SU-DHL-6 (cell line): ENCODE measurements at regions not wholly inside any gene's neighbourhood (a gene's known extent, or its start where the extent isn't known, plus 50 kb on each side); places are given as distances from the start of the nearest gene placed in this dataset.

Experiments used
- H2AFZ ChIP-seq: fragments of 200-600 bp; sonication (generic); 2 replicates; pipeline ENCODE4 v1.6.1; 2014; ENCODE audit warnings: low read depth, mild to moderate bottlenecking, moderate library complexity, mixed read lengths, antibody characterized with exemption, low read length; ENCODE audit not compliant: severe bottlenecking
- H3F3A ChIP-seq: fragments of 200-600 bp; shearing (Covaris generic); 2 replicates; pipeline ENCODE4 v1.6.0; 2016; ENCODE audit warnings: antibody characterized with exemption, mild to moderate bottlenecking; ENCODE audit not compliant: insufficient read depth
- H3K27ac ChIP-seq: fragments of 200-600 bp; sonication (generic); 2 replicates; pipeline ENCODE4 v1.5.1; 2016; ENCODE audit warnings: low read depth, mild to moderate bottlenecking, low read length, moderate library complexity, mixed read lengths
- H3K27me3 ChIP-seq: fragments of 200-600 bp; sonication (generic), shearing (Covaris generic); 2 replicates; pipeline ENCODE4 v1.6.0; 2014; ENCODE audit warnings: mild to moderate bottlenecking, low read length
- H3K36me3 ChIP-seq: fragments of 200-600 bp; sonication (generic); 2 replicates; pipeline ENCODE4 v1.6.1; 2014; ENCODE audit warnings: mild to moderate bottlenecking, low read length, mixed read lengths
- H3K4me2 ChIP-seq: fragments of 300-600, 200-600 bp; shearing (Covaris generic), sonication (generic); 2 replicates; pipeline ENCODE4 v1.6.0; 2014; ENCODE audit warnings: low read length, low read depth, mild to moderate bottlenecking; ENCODE audit not compliant: poor library complexity, severe bottlenecking
- H3K4me3 ChIP-seq: fragments of 200-600 bp; sonication (generic); 2 replicates; pipeline ENCODE4 v1.5.1; 2014; ENCODE audit warnings: antibody characterized with exemption, low read length, mild to moderate bottlenecking, mixed read lengths; ENCODE audit not compliant: insufficient read depth, poor library complexity, severe bottlenecking
- H3K79me2 ChIP-seq: fragments of 200-600 bp; sonication (generic); 2 replicates; pipeline ENCODE4 v1.6.1; 2014; ENCODE audit warnings: mild to moderate bottlenecking, low read length, moderate library complexity; ENCODE audit not compliant: insufficient read depth
- H3K9ac ChIP-seq: fragments of 200-600 bp; sonication (generic); 2 replicates; pipeline ENCODE4 v1.7.0; 2014; ENCODE audit warnings: mild to moderate bottlenecking, low read length
- H3K9me2 ChIP-seq: fragments of 200-600 bp; sonication (generic); replicated peaks from 2 replicates; pipeline ENCODE4 v1.6.1; 2014; ENCODE audit warnings: low read length; ENCODE audit not compliant: insufficient read depth
- H3K9me3 ChIP-seq: fragments of 200-600 bp; sonication (generic); 2 replicates; pipeline ENCODE4 v1.6.1; 2014; ENCODE audit warnings: low read length, mixed read lengths; ENCODE audit not compliant: insufficient read depth
- H4K20me1 ChIP-seq: fragments of 200-600 bp; sonication (generic); 2 replicates; pipeline ENCODE4 v1.6.1; 2014; ENCODE audit warnings: low read depth, mild to moderate bottlenecking, antibody characterized with exemption, low read length, moderate library complexity, mixed read lengths
- CTCF ChIP-seq: fragments of 200-600 bp; sonication (generic); IDR thresholded peaks from one replicate; pipeline ENCODE4 v1.5.1; 2017; ENCODE audit warnings: antibody characterized with exemption, mild to moderate bottlenecking, low read length, moderate library complexity; ENCODE audit not compliant: insufficient read depth, poor library complexity, severe bottlenecking
- EZH2phosphoT487 ChIP-seq: fragments of 200-600 bp; sonication (generic), shearing (Covaris generic); conservative IDR thresholded peaks from 2 replicates; pipeline ENCODE4 v1.6.1; 2018; ENCODE audit warnings: mild to moderate bottlenecking, antibody characterized with exemption, low read length, moderate library complexity, mixed read lengths

- no peak overlapping the region for H3K27ac ChIP-seq
- TF ChIP-seq EZH2phosphoT487 (no peak), CTCF (no peak)
- H2AFZ ChIP-seq = no peak overlapping the region
- H3K79me2 ChIP-seq = no peaks in the 10 kb centered on the region
- H3K4me2 ChIP-seq = no peak overlapping the region
- no peaks in the 10 kb centered on the region for H4K20me1 ChIP-seq
- no peaks in the 10 kb centered on the region for H3K9me2 ChIP-seq
- H3F3A ChIP-seq = no peaks in the 10 kb centered on the region
- no peak overlapping the region for H3K4me3 ChIP-seq
- no peaks in the 10 kb centered on the region for H3K27me3 ChIP-seq
- no peaks in the 10 kb centered on the region; the same call in 1 of the 2 replicates for H3K9me3 ChIP-seq
- no peak overlapping the region for H3K9ac ChIP-seq
- H3K36me3 ChIP-seq = no peaks in the 10 kb centered on the region
These were observed 64.3 kb upstream of the NAV2 start for GRCh38 chr11:19648321-19648720.

DNA sequence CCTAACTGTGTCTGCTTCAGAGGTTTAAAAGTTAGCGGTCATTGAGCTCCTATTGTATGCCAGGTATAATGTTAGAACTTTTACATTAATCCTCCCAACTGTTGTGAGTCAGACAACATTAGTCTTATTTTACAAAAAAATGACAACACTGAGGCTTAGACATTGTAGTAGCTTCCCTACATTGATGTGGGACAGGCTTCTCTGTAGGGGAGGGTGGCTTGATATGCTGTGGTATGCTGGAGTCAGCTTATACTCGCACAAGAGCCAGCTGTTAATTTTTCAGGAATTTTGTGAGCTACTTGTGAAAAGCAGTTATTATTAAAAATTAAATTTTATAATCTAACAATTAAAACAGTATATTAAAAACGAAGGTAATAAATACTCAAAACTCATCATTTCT, 64.8 kb upstream of the NAV2 start:
- Histone ChIP-seq H3K4me2 (no peak overlapping the region), H3K36me3 (no peaks in the 10 kb centered on the region), H3K79me2 (no peaks in the 10 kb centered on the region), H3K27me3 (no peaks in the 10 kb centered on the region), H3K27ac (no peak overlapping the region), H4K20me1 (no peaks in the 10 kb centered on the region), H3K9ac (no peak overlapping the region), H3K4me3 (no peak overlapping the region), H3K9me3 (no peaks in the 10 kb centered on the region; the same call in 1 of the 2 replicates), H3F3A (no peaks in the 10 kb centered on the region), H2AFZ (no peak overlapping the region), H3K9me2 (no peaks in the 10 kb centered on the region)
- no peak for TF ChIP-seq EZH2phosphoT487
- TF ChIP-seq CTCF = no peak

DNA sequence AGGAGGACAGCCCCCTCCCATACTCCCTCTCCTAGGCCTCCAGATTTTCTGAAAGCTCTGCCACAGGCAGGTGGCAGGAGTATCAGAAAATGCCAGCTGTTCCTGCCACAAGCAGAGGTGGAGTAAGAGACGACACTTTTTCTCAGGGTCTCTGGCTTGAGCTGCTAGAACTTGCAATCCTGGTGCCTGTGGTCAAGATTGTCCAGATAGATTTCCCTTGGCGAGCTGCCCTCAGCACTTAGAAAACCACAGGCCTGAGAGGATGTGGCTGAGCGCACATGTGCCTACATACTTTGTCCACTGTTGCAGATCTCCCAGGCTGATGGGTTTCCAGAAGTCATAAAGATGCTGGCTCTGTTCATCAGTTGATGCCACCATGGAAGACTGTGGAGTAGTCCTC, 65.7 kb upstream of the NAV2 start:
- Histone ChIP-seq H3K9me3 (no peaks in the 10 kb centered on the region; the same call in 1 of the 2 replicates), H3K9me2 (no peaks in the 10 kb centered on the region), H3K36me3 (no peaks in the 10 kb centered on the region), H3K27ac (no peak overlapping the region), H3K79me2 (no peaks in the 10 kb centered on the region), H3K4me2 (no peak overlapping the region), H3K27me3 (no peaks in the 10 kb centered on the region), H3K9ac (no peak overlapping the region), H4K20me1 (no peaks in the 10 kb centered on the region), H3F3A (no peaks in the 10 kb centered on the region), H3K4me3 (no peak overlapping the region), H2AFZ (no peak overlapping the region)
- TF ChIP-seq EZH2phosphoT487 (no peak), CTCF (no peak)

GRCh38 chr11:19646308-19646707, 66.3 kb upstream of the NAV2 start:
- Histone ChIP-seq H2AFZ (no peak overlapping the region), H3K4me3 (no peak overlapping the region), H3K36me3 (no peaks in the 10 kb centered on the region), H4K20me1 (no peaks in the 10 kb centered on the region), H3K9me2 (no peaks in the 10 kb centered on the region), H3K9me3 (no peaks in the 10 kb centered on the region; the same call in 1 of the 2 replicates), H3K79me2 (no peaks in the 10 kb centered on the region), H3K9ac (no peak overlapping the region), H3F3A (no peaks in the 10 kb centered on the region), H3K4me2 (no peak overlapping the region), H3K27ac (no peak overlapping the region), H3K27me3 (no peaks in the 10 kb centered on the region)
- TF ChIP-seq EZH2phosphoT487 = no peak
- TF ChIP-seq CTCF = no peak
